Activated naive CD8-positive, alpha-beta T cell treated with anti-CD3 and anti-CD28 coated beads, Interleukin-2, amount 50 U/mL, for 16 hours (primary cell): ENCODE measurements at regions not wholly inside any gene's neighbourhood (a gene's known extent, or its start where the extent isn't known, plus 50 kb on each side); places are given as distances from the start of the nearest gene placed in this dataset.
"Not testable (repeated sequence)": the region's sequence is repeated elsewhere in the genome, so short reads cannot be mapped to it uniquely, and the experiment has no call there.

Source experiments
- DNase-seq: peaks from one replicate; pipeline ENCODE4 v3.0.0-alpha.2; 2020; ENCODE audit warnings: low read depth, low spot score

GRCh38 chr9:36521148-36521547 lies 51.5 kb upstream of the MELK start:
- DNase-seq = no peak

- DNase-seq = no peak
Observed at GRCh38 chr9:36517131-36517530, 55.6 kb upstream of the MELK start.

- DNase-seq = no peak
Observed at GRCh38 chr9:36504156-36504555, 68.5 kb upstream of the MELK start.

GRCh38 chr9:36503172-36504088 lies 69.3 kb upstream of the MELK start:
- DNase-seq = no peak

GRCh38 chr9:36501727-36502126 lies 71.0 kb upstream of the MELK start:
- DNase-seq = no peak

GRCh38 chr9:36500931-36501330 lies 71.8 kb upstream of the MELK start:
- DNase-seq = not testable (repeated sequence)

- no peak for DNase-seq
Observed at GRCh38 chr9:36499174-36499890, 73.4 kb upstream of the MELK start.

GRCh38 chr9:36493564-36493963 lies 79.1 kb upstream of the MELK start:
- not testable (repeated sequence) for DNase-seq

GRCh38 chr9:36492865-36493264 lies 79.8 kb upstream of the MELK start:
- DNase-seq = no peak

- no peak for DNase-seq
Observed at GRCh38 chr9:36489453-36489852, 83.2 kb upstream of the MELK start.

GRCh38 chr9:36488389-36488756 lies 84.3 kb upstream of the MELK start:
- DNase-seq = no peak

- peak; percentile 77 for DNase-seq
Observed at GRCh38 chr9:36487482-36488388, 85.0 kb upstream of the MELK start.

- DNase-seq = peak; percentile 9
Observed at GRCh38 chr9:36486933-36487481, 85.7 kb upstream of the MELK start.

GRCh38 chr9:36486329-36486932 lies 86.3 kb upstream of the MELK start:
- no peak for DNase-seq

GRCh38 chr9:36485647-36486328 lies 85.7 kb upstream of the RNF38 start:
- DNase-seq = no peak

- no peak for DNase-seq
Observed at GRCh38 chr9:36484124-36484523, 84.1 kb upstream of the RNF38 start.

GRCh38 chr9:36479101-36479500 lies 79.0 kb upstream of the RNF38 start:
- DNase-seq = no peak

- DNase-seq = no peak
Observed at GRCh38 chr9:36471359-36471758, 71.3 kb upstream of the RNF38 start.

GRCh38 chr9:36470643-36471290 lies 70.7 kb upstream of the RNF38 start:
- peak; percentile 6 for DNase-seq

- no peak for DNase-seq
Observed at GRCh38 chr9:36463467-36463866, 63.4 kb upstream of the RNF38 start.
